HL-60 (cell line): ENCODE measurements at regions not wholly inside any gene's neighbourhood (a gene's known extent, or its start where the extent isn't known, plus 50 kb on each side); places are given as distances from the start of the nearest gene placed in this dataset.

Experiments used
- DNase-seq, 2 experiments: peaks; one replicate each; pipeline ENCODE4 v3.0.0-alpha.2; 2010 to 2020; ENCODE audit warnings: low read depth in 1 of 2, low spot score in 1 of 2
- H3K27ac ChIP-seq: fragments of 250-450 bp; sonication (Bioruptor Pico); replicated peaks from 2 replicates; pipeline ENCODE4 v1.5.1; 2020; ENCODE audit warnings: mild to moderate bottlenecking, moderate library complexity
- H3K27me3 ChIP-seq: fragments of 250-450 bp; sonication (Bioruptor Pico); 2 replicates; pipeline ENCODE4 v1.5.1; 2021; ENCODE audit warnings: mild to moderate bottlenecking, moderate library complexity; ENCODE audit not compliant: insufficient read depth, poor library complexity, severe bottlenecking
- H3K4me3 ChIP-seq: replicated peaks from 2 replicates; pipeline ENCODE4 v1.5.1; 2011; ENCODE audit warnings: mild to moderate bottlenecking, control low read depth, low read length; ENCODE audit not compliant: insufficient read depth
- CTCF ChIP-seq: IDR thresholded peaks from one replicate; pipeline ENCODE4 v1.5.1; 2011; ENCODE audit warnings: low read length, control low read depth, inconsistent platforms; ENCODE audit not compliant: insufficient read depth
- GABPA ChIP-seq: IDR thresholded peaks from 2 replicates; pipeline ENCODE4 v1.6.1; 2012; ENCODE audit warnings: low read depth
- POLR2AphosphoS5 ChIP-seq: IDR thresholded peaks from 2 replicates; pipeline ENCODE4 v1.6.1; 2012; ENCODE audit warnings: low read depth
- REST ChIP-seq: IDR thresholded peaks from 2 replicates; pipeline ENCODE4 v1.6.1; 2012; ENCODE audit warnings: low read depth; ENCODE audit not compliant: insufficient replicate concordance
- SPI1 ChIP-seq: IDR thresholded peaks from 2 replicates; pipeline ENCODE4 v1.6.1; 2012; ENCODE audit warnings: low read depth, mild to moderate bottlenecking, borderline replicate concordance

DNA sequence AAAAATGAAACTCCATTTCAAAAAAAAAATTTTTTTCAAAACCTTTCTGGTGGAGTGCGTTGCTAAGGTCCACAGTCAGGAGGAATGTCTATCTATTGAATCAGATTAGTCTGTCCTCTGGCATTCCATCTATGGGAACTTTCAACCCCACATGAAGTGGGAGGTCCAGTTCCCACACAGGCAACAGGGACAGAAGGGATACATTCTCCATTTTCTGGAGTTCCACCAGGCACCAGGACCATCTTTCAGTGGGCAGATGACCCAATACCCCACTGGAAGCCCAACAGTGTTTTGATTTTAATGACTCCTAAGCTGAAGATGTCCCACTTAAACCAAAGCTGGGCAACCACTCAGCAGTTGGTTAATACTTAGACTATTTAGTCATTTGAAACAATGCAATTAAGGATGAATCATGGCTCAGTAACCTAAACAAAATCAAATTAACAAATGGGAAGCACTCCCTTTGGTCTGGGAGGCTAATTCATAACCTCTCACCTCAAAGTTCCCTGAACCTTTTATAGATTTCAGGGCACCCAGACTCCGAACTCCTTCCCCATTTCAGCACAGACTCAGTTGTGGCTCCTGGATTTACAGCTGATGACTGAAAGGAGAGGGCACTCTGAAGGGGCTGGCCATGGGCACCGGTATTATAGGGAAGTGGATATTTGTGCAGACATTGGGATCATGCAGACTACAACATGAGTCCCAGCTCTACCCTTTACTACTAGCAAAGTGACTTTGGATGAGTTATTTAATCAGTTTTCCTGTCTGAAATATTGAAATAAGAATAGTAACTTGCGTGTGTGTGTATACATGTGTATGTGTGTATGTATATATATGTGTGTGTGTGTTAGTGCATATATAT lies 264.3 kb upstream of the LRTM1 start:
- no peak overlapping the region for H3K27ac ChIP-seq
- TF ChIP-seq GABPA (no peak), CTCF (no peak), POLR2AphosphoS5 (no peak), SPI1 (no peak), REST (no peak)
- no peaks in the 10 kb centered on the region for H3K27me3 ChIP-seq
- DNase-seq: no peak
- H3K4me3 ChIP-seq: no peak overlapping the region

DNA sequence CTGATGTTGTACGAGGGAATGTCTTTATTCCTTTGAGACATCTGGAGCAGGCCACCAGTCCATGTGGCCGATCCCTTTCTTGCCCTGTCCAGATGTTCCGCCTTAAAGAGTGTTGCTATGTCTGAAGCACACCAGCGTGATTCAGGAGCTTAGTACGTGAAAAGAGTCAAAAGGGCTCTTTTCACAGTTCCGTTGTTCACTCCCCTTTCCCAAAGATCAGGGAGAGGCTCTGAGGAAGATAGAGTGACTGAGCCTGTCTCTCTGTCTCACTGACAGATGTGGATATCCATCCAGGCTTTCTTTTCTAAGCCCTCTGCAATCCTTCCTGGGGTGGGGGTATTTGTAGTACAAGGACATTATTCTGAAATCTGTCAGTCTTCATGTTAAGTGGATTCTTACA lies 262.5 kb upstream of the LRTM1 start:
- H3K4me3 ChIP-seq: no peak overlapping the region
- no peak for TF ChIP-seq REST
- TF ChIP-seq SPI1: no peak
- no peak for TF ChIP-seq CTCF
- no peak for TF ChIP-seq POLR2AphosphoS5
- TF ChIP-seq GABPA: no peak
- H3K27ac ChIP-seq: no peak overlapping the region
- no peak for DNase-seq
- no peaks in the 10 kb centered on the region for H3K27me3 ChIP-seq

GRCh38 chr3:55189359-55189801 lies 261.5 kb upstream of the LRTM1 start:
- no peak for DNase-seq
- Histone ChIP-seq H3K4me3 (no peak overlapping the region), H3K27me3 (no peaks in the 10 kb centered on the region), H3K27ac (no peak overlapping the region)
- TF ChIP-seq REST (no peak), GABPA (no peak), SPI1 (no peak), POLR2AphosphoS5 (no peak), CTCF (no peak)
